ENCODE measurements at regions not wholly inside any gene's neighbourhood (a gene's known extent, or its start where the extent isn't known, plus 50 kb on each side); places are given as distances from the start of the nearest gene placed in this dataset.

DNA sequence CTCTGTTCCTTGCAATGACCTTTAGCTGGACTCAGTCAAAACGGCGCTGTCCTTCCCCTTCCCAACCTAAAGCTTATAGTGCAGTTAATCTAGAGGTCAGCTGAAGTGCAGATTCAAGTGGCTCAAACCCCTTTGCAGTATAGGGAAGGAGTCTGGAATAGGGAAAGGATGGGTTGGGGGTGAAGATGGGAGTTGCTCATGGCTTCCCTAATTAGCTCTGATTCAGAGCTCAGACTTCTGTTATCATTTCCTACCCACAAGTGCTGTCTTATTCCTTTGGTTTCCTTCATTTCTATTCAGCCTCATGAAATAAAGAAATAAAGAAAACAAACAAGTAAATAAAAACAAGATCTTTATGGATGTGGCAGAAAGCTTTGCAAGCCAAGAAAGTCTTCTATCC lies 264.0 kb upstream of the HMGA2 start:
- Mint-ChIP-seq H3K4me3 (no peak overlapping the region), H3K27me3 (ENCODE audit: low read depth) (peaks cover 6% of the 10 kb centered on the region), H3K4me1 (0 out of 2 replicates have a peak, but pooled peaks cover 4% of the 10 kb centered on the region), H3K9me3 (peaks cover 13% of the 10 kb centered on the region), H3K36me3 (peaks cover 14% of the 10 kb centered on the region), H3K27ac (no peak overlapping the region)
- ChIA-PET CTCF (no interaction called here), POLR2A (no interaction called here)
- no peak for TF ChIP-seq CREB1 (CRISPR knock-in tag; IDR thresholded peaks at IDR 0.05)
- no peak for TF ChIP-seq HMGA2 (CRISPR knock-in tag; IDR thresholded peaks at IDR 0.05)
- TF ChIP-seq EMX1 (CRISPR knock-in tag; IDR thresholded peaks at IDR 0.05), result no peak
- TF ChIP-seq GABPB1 (CRISPR knock-in tag; IDR thresholded peaks at IDR 0.05), result no peak
- TF ChIP-seq, protein P1, sequence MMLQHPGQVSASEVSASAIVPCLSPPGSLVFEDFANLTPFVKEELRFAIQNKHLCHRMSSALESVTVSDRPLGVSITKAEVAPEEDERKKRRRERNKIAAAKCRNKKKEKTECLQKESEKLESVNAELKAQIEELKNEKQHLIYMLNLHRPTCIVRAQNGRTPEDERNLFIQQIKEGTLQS (CRISPR knock-in tag; conservative IDR thresholded peaks at IDR 0.05), result no peak
- TF ChIP-seq NR1H2 (CRISPR knock-in tag; IDR thresholded peaks at IDR 0.05), result no peak
- TF ChIP-seq TCF7 (CRISPR knock-in tag; IDR thresholded peaks at IDR 0.05; ENCODE audit: low read depth), result no peak
- no peak for TF ChIP-seq ESRRA (CRISPR knock-in tag; IDR thresholded peaks at IDR 0.05; ENCODE audit: borderline replicate concordance)
- TF ChIP-seq FOXP4 (CRISPR knock-in tag; IDR thresholded peaks at IDR 0.05), result no peak
- TF ChIP-seq ZNF281 (CRISPR knock-in tag; IDR thresholded peaks at IDR 0.05), result no peak
- ATAC-seq, result no peak
- no peak for DNase-seq (ENCODE audit: low spot score)

DNA sequence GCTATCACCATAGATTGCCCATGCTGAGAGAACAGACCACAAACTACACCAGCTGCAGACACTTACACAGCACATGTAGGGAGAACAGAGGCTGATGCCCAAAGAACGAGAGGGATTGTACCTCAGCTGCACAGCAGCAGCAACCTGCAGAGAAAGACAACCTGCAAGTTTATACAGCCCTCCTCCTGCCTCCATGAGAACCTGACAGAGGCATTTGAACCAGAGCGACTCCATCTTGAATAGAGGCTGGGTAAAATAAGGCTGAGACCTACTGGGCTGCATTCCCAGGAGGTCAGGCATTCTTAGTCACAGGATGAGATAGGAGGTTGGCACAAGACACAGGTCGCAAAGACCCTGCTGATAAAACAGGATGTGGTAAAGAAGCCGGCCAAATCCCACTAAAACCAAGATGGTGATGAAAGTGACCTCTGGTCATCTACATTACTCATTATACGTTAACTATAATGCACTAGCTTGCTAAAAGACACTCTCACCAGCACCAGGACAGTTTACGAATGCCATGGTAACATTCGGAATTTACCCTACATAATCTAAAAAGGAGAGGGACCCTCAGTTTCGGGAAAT lies 262.4 kb upstream of the HMGA2 start:
- H3K27me3 Mint-ChIP-seq (ENCODE audit: low read depth), result no peaks in the 10 kb centered on the region; the same call in 1 of the 2 replicates
- H3K4me3 Mint-ChIP-seq, result no peak overlapping the region
- ATAC-seq, result no peak
- CTCF ChIA-PET, result interaction anchor here (0.7 kb wide), 1 partner anchor 256 kb away, joined by 3 read pairs; no protein-coding TSS in a partner anchor
- DNase-seq (ENCODE audit: low spot score), result no peak
- H3K27ac Mint-ChIP-seq, result no peak overlapping the region
- POLR2A ChIA-PET, result no interaction called here
- H3K36me3 Mint-ChIP-seq, result no peaks in the 10 kb centered on the region
- H3K4me1 Mint-ChIP-seq, result peaks cover 12% of the 10 kb centered on the region
- no peaks in the 10 kb centered on the region for H3K9me3 Mint-ChIP-seq
- TF ChIP-seq, protein P2, sequence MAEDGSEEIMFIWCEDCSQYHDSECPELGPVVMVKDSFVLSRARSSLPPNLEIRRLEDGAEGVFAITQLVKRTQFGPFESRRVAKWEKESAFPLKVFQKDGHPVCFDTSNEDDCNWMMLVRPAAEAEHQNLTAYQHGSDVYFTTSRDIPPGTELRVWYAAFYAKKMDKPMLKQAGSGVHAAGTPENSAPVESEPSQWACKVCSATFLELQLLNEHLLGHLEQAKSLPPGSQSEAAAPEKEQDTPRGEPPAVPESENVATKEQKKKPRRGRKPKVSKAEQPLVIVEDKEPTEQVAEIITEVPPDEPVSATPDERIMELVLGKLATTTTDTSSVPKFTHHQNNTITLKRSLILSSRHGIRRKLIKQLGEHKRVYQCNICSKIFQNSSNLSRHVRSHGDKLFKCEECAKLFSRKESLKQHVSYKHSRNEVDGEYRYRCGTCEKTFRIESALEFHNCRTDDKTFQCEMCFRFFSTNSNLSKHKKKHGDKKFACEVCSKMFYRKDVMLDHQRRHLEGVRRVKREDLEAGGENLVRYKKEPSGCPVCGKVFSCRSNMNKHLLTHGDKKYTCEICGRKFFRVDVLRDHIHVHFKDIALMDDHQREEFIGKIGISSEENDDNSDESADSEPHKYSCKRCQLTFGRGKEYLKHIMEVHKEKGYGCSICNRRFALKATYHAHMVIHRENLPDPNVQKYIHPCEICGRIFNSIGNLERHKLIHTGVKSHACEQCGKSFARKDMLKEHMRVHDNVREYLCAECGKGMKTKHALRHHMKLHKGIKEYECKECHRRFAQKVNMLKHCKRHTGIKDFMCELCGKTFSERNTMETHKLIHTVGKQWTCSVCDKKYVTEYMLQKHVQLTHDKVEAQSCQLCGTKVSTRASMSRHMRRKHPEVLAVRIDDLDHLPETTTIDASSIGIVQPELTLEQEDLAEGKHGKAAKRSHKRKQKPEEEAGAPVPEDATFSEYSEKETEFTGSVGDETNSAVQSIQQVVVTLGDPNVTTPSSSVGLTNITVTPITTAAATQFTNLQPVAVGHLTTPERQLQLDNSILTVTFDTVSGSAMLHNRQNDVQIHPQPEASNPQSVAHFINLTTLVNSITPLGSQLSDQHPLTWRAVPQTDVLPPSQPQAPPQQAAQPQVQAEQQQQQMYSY (CRISPR knock-in tag; IDR thresholded peaks at IDR 0.05), result no peak
- TF ChIP-seq SMAD4 (CRISPR knock-in tag; IDR thresholded peaks at IDR 0.05) (no peak), ZNF263 (CRISPR knock-in tag; IDR thresholded peaks at IDR 0.05; ENCODE audit: low read depth) (no peak), FOXP4 (CRISPR knock-in tag; IDR thresholded peaks at IDR 0.05) (no peak), TCF7 (CRISPR knock-in tag; IDR thresholded peaks at IDR 0.05; ENCODE audit: low read depth) (no peak), NR2C2 (CRISPR knock-in tag; IDR thresholded peaks at IDR 0.05) (no peak), KAT7 (CRISPR knock-in tag; IDR thresholded peaks at IDR 0.05; ENCODE audit: borderline replicate concordance) (no peak)
- TF ChIP-seq, protein P3, sequence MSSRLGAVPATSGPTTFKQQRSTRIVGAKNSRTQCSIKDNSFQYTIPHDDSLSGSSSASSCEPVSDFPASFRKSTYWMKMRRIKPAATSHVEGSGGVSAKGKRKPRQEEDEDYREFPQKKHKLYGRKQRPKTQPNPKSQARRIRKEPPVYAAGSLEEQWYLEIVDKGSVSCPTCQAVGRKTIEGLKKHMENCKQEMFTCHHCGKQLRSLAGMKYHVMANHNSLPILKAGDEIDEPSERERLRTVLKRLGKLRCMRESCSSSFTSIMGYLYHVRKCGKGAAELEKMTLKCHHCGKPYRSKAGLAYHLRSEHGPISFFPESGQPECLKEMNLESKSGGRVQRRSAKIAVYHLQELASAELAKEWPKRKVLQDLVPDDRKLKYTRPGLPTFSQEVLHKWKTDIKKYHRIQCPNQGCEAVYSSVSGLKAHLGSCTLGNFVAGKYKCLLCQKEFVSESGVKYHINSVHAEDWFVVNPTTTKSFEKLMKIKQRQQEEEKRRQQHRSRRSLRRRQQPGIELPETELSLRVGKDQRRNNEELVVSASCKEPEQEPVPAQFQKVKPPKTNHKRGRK (CRISPR knock-in tag; IDR thresholded peaks at IDR 0.05; ENCODE audit: borderline replicate concordance), result no peak
- TF ChIP-seq, protein P4, sequence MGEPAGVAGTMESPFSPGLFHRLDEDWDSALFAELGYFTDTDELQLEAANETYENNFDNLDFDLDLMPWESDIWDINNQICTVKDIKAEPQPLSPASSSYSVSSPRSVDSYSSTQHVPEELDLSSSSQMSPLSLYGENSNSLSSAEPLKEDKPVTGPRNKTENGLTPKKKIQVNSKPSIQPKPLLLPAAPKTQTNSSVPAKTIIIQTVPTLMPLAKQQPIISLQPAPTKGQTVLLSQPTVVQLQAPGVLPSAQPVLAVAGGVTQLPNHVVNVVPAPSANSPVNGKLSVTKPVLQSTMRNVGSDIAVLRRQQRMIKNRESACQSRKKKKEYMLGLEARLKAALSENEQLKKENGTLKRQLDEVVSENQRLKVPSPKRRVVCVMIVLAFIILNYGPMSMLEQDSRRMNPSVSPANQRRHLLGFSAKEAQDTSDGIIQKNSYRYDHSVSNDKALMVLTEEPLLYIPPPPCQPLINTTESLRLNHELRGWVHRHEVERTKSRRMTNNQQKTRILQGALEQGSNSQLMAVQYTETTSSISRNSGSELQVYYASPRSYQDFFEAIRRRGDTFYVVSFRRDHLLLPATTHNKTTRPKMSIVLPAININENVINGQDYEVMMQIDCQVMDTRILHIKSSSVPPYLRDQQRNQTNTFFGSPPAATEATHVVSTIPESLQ (CRISPR knock-in tag; IDR thresholded peaks at IDR 0.05), result no peak
